GM12878 (cell line): ENCODE measurements at regions not wholly inside any gene's neighbourhood (a gene's known extent, or its start where the extent isn't known, plus 50 kb on each side); places are given as distances from the start of the nearest gene placed in this dataset.
A peak's percentile ranks its signal among the peaks of the same experiment; 100 is the strongest.

Source experiments
- ATAC-seq: fragments of 200-7000 bp; cut with Tn5 transposase; 3 replicates; pipeline ENCODE4 v1.9.1; 2020; ENCODE audit warnings: mild to moderate bottlenecking, moderate library complexity
- BruUV-seq: library from RNA; stranded (reverse); fragments of 400-500 nt; replicated peaks from 2 replicates; lab custom pipeline; 2021; lab: Mats Ljungman, UMichigan
- CTCF ChIA-PET: fragments of 300-600 bp; sonication (Branson Sonifier 250); formaldehyde crosslinking; extraction: SDS; loops from one replicate; lab custom pipeline; 2021; ENCODE audit warnings: inconsistent platforms; lab: Yijun Ruan, JAX
- POLR2A ChIA-PET: fragments of 350-600 bp; formaldehyde crosslinking; extraction: SDS; loops from one replicate; lab custom pipeline; 2021; ENCODE audit warnings: inconsistent platforms; lab: Charles Lee
- RAD21 ChIA-PET: fragments of 300-600 bp; sonication (Branson Sonifier 250); formaldehyde crosslinking; loops from one replicate; lab custom pipeline; 2023; ENCODE audit warnings: antibody characterized with exemption; ENCODE audit not compliant: unreplicated experiment; lab: Charles Lee
- SMC1A ChIA-PET: fragments of 300-600 bp; sonication (Branson Sonifier 250); formaldehyde crosslinking; loops from one replicate; lab custom pipeline; 2023; ENCODE audit not compliant: unreplicated experiment, uncharacterized antibody; lab: Charles Lee
- DNase-seq: peaks from one replicate; pipeline ENCODE4 v3.0.0-alpha.2; 2011; ENCODE audit warnings: low read depth, low spot score
- FAIRE-seq: peaks from 3 replicates; lab custom pipeline; 2011; peaks lifted over from hg19 to GRCh38; lab: Jason Lieb, UNC
- H2AFZ ChIP-seq: 2 replicates; pipeline ENCODE4 v1.6.0; 2011; ENCODE audit warnings: low read depth, low read length, control low read depth; ENCODE audit not compliant: control insufficient read depth
- H3K27ac ChIP-seq: 2 replicates; pipeline ENCODE4 v1.5.1; 2011; ENCODE audit warnings: control low read depth; ENCODE audit not compliant: control insufficient read depth, insufficient read depth
- H3K27me3 ChIP-seq, 2 experiments: replicated peaks in 1 of 2; 2 replicates each; pipeline versions ENCODE4 v1.6.0 to v1.6.1; 2011; ENCODE audit warnings: low read length in 1 of 2; ENCODE audit not compliant: control insufficient read depth in 2 of 2, insufficient read depth in 2 of 2
- H3K36me3 ChIP-seq, 2 experiments: 2 replicates each; pipeline ENCODE4 v1.5.1; 2011; ENCODE audit warnings: low read length in 1 of 2; ENCODE audit not compliant: control insufficient read depth in 2 of 2, insufficient read depth in 2 of 2
- H3K4me1 ChIP-seq: 2 replicates; pipeline ENCODE4 v1.6.1; 2011; ENCODE audit warnings: mild to moderate bottlenecking, low read length, moderate library complexity, mixed read lengths; ENCODE audit not compliant: control insufficient read depth, insufficient read depth
- H3K4me2 ChIP-seq: 2 replicates; pipeline ENCODE4 v1.6.0; 2011; ENCODE audit warnings: control low read depth; ENCODE audit not compliant: control insufficient read depth, insufficient read depth
- H3K4me3 ChIP-seq: fragments of 200-600 bp; sonication (generic); 2 replicates; pipeline ENCODE4 v1.5.1; 2016
- H3K79me2 ChIP-seq: 2 replicates; pipeline ENCODE4 v1.6.0; 2011; ENCODE audit warnings: low read length; ENCODE audit not compliant: control insufficient read depth, insufficient read depth
- H3K9ac ChIP-seq: 2 replicates; pipeline ENCODE4 v1.8.0; 2011; ENCODE audit warnings: low read length, control low read depth, mixed read lengths; ENCODE audit not compliant: control insufficient read depth, insufficient read depth
- H3K9me3 ChIP-seq: replicated peaks from 3 replicates; pipeline ENCODE4 v1.5.1; 2011; ENCODE audit warnings: mild to moderate bottlenecking, low read length; ENCODE audit not compliant: control insufficient read depth, insufficient read depth
- H4K20me1 ChIP-seq: 2 replicates; pipeline ENCODE4 v1.6.0; 2011; ENCODE audit not compliant: control insufficient read depth, insufficient read depth
- ASH2L ChIP-seq: fragments of 300-600, 200-600 bp; sonication (generic); IDR thresholded peaks from 2 replicates; pipeline ENCODE4 v1.6.1; 2017; ENCODE audit warnings: low read depth, mild to moderate bottlenecking, borderline replicate concordance
- ATF7 ChIP-seq: fragments of 450-650 bp; IDR thresholded peaks from 2 replicates; pipeline ENCODE4 v1.6.1; 2016; ENCODE audit warnings: low read depth, mild to moderate bottlenecking
- BHLHE40 ChIP-seq, 2 experiments: fragments of 450-650 bp in 1 of 2; IDR thresholded peaks; 2 replicates each; pipeline ENCODE4 v1.6.1; 2011 to 2017; ENCODE audit warnings: low read depth in 2 of 2, borderline replicate concordance in 1 of 2, improper control_type of control experiment in 1 of 2, low read length in 1 of 2, mild to moderate bottlenecking in 1 of 2
- CHD4 ChIP-seq: fragments of 200-600 bp; sonication (generic); IDR thresholded peaks from 2 replicates; pipeline ENCODE4 v1.6.1; 2016; ENCODE audit warnings: mild to moderate bottlenecking
- E2F8 ChIP-seq: fragments of 450-650 bp; IDR thresholded peaks from 2 replicates; pipeline ENCODE4 v1.6.1; 2018; ENCODE audit warnings: mild to moderate bottlenecking, low read depth, moderate library complexity; ENCODE audit not compliant: partially characterized antibody
- HDGF ChIP-seq: fragments of 450-650 bp; IDR thresholded peaks from 2 replicates; pipeline ENCODE4 v1.6.1; 2016; ENCODE audit warnings: antibody characterized with exemption
- IRF4 ChIP-seq: IDR thresholded peaks from 2 replicates; pipeline ENCODE4 v1.6.1; 2011; ENCODE audit warnings: low read depth, low read length
- MEF2B ChIP-seq: fragments of 450-650 bp; IDR thresholded peaks from 2 replicates; pipeline ENCODE4 v1.6.1; 2018; ENCODE audit warnings: mild to moderate bottlenecking, moderate library complexity; ENCODE audit not compliant: partially characterized antibody, poor library complexity, severe bottlenecking
- NFIC ChIP-seq: IDR thresholded peaks from 2 replicates; pipeline ENCODE4 v1.6.1; 2012; ENCODE audit warnings: low read depth, mild to moderate bottlenecking, inconsistent platforms, low read length, moderate library complexity
- NFYA ChIP-seq: IDR thresholded peaks from 2 replicates; pipeline ENCODE4 v1.6.1; 2011; ENCODE audit warnings: low read depth, mild to moderate bottlenecking, low read length, improper control_type of control experiment, borderline replicate concordance
- SP1 ChIP-seq: IDR thresholded peaks from one replicate; pipeline ENCODE4 v1.6.1; 2011; ENCODE audit warnings: low read depth, low read length
- TAF1 ChIP-seq: IDR thresholded peaks from 2 replicates; pipeline ENCODE4 v1.6.1; 2011; ENCODE audit warnings: mild to moderate bottlenecking, low read depth, low read length, borderline replicate concordance
- YBX1 ChIP-seq: fragments of 450-650 bp; IDR thresholded peaks from 2 replicates; pipeline ENCODE4 v1.6.1; 2016; ENCODE audit warnings: antibody characterized with exemption
- ZBTB11 ChIP-seq: fragments of 450-650 bp; formaldehyde crosslinking; IDR thresholded peaks from 2 replicates; pipeline ENCODE4 v1.5.0; 2022; ENCODE audit warnings: mild to moderate bottlenecking, missing genetic modification characterization
- ZNF217 ChIP-seq: fragments of 450-650 bp; IDR thresholded peaks from 2 replicates; pipeline ENCODE4 v1.6.1; 2017; ENCODE audit warnings: antibody characterized with exemption, mild to moderate bottlenecking
- ZNF622 ChIP-seq: fragments of 450-650 bp; IDR thresholded peaks from 2 replicates; pipeline ENCODE4 v1.6.1; 2017; ENCODE audit warnings: mild to moderate bottlenecking, inconsistent platforms
- WGBS: methylation state at CpG from one replicate; pipeline ENCODE4 v1.1.6; 2016; ENCODE audit warnings: low lambda C conversion rate; ENCODE audit not compliant: insufficient replicate concordance, insufficient coverage; ENCODE audit errors: missing lambda C conversion rate; 5-methylcytosine and 5-hydroxymethylcytosine counted together
- in situ Hi-C: fragments of 300-500 bp; cut with MboI; formaldehyde crosslinking; loops from 9 replicates; pipeline ENCODE4 v1.14.3; 2018; ENCODE audit warnings: mixed read lengths
- intact Hi-C: fragments of 100-400 bp; cut with micrococcal nuclease; formaldehyde crosslinking; loops from one replicate; pipeline ENCODE4 v1.14.2; 2022; ENCODE audit not compliant: unreplicated experiment

GRCh38 chr10:2399482-2399881 lies 662.2 kb upstream of the ADARB2 start:
- FAIRE-seq, result no peak
- WGBS, result 21% methylated on average over 4 of the region's 4 CpGs

GRCh38 chr10:2392145-2392812 lies 655.0 kb upstream of the ADARB2 start:
- no peaks in the 10 kb centered on the region for H3K4me1 ChIP-seq
- no peak overlapping the region for H2AFZ ChIP-seq
- DNase-seq (no peak), ATAC-seq (no peak), FAIRE-seq (peak; percentile 94)
- POLR2A ChIA-PET, result no interaction called here
- no peaks in the 10 kb centered on the region for H3K79me2 ChIP-seq
- no peak overlapping the region for H3K4me2 ChIP-seq
- intact Hi-C loops, result no loop called here
- 20% methylated on average over 3 of the region's 6 CpGs for WGBS
- no peaks in the 10 kb centered on the region for H3K36me3 ChIP-seq
- H4K20me1 ChIP-seq, result no peaks in the 10 kb centered on the region
- no peaks in the 10 kb centered on the region for H3K9me3 ChIP-seq
- no peaks in the 10 kb centered on the region for H3K27me3 ChIP-seq
- no peak overlapping the region for H3K9ac ChIP-seq
- in situ Hi-C loops, result no loop called here
- SMC1A ChIA-PET, result interaction anchor here (0.6 kb wide), 1 partner anchor 443 kb away, joined by 3 read pairs; no protein-coding TSS in a partner anchor
- H3K27ac ChIP-seq, result no peak overlapping the region
- CTCF ChIA-PET, result no interaction called here
- RAD21 ChIA-PET, result no interaction called here
- H3K4me3 ChIP-seq, result no peak overlapping the region
- BruUV-seq, result no TSS peak
- TF ChIP-seq IRF4 (no peak), YBX1 (no peak), ZNF622 (no peak), ASH2L (no peak), CHD4 (no peak), E2F8 (no peak), ZBTB11 (CRISPR knock-in tag) (no peak), BHLHE40 (IDR thresholded peaks at IDR 0.05; ENCODE audit: borderline replicate concordance in 1 of 2, low read depth in 2 of 2, low read length in 1 of 2) (no peak), ZNF217 (no peak)

More at GRCh38 chr10:2399482-2399881, 662.2 kb upstream of the ADARB2 start:
- Histone ChIP-seq H4K20me1 (no peaks in the 10 kb centered on the region), H3K79me2 (no peaks in the 10 kb centered on the region), H3K9me3 (no peaks in the 10 kb centered on the region), H2AFZ (no peak overlapping the region), H3K4me1 (no peaks in the 10 kb centered on the region), H3K9ac (no peak overlapping the region), H3K4me2 (no peak overlapping the region), H3K27me3 (no peaks in the 10 kb centered on the region; a peak in 1 of 4 replicates), H3K27ac (no peak overlapping the region), H3K4me3 (no peak overlapping the region), H3K36me3 (no peaks in the 10 kb centered on the region)
- intact Hi-C loops (no loop called here), in situ Hi-C loops (no loop called here)
- no peak for TF ChIP-seq NFIC
- TF ChIP-seq HDGF, result no peak
- no peak for TF ChIP-seq NFYA
- no peak for TF ChIP-seq TAF1
- TF ChIP-seq MEF2B, result no peak
- TF ChIP-seq SP1, result no peak
- no peak for TF ChIP-seq ATF7
- ChIA-PET POLR2A (no interaction called here), CTCF (interaction anchor here (0.9 kb wide), 1 partner anchor 10 kb away, joined by 3 read pairs; no protein-coding TSS in a partner anchor), SMC1A (no interaction called here), RAD21 (no interaction called here)
- BruUV-seq, result no TSS peak
- DNase-seq (no peak), ATAC-seq (no peak)
